OCI-LY7 (cell line): ENCODE measurements at regions not wholly inside any gene's neighbourhood (a gene's known extent, or its start where the extent isn't known, plus 50 kb on each side); places are given as distances from the start of the nearest gene placed in this dataset.

Source experiments
- CTCF ChIP-seq: fragments of 200-600 bp; sonication (generic); conservative IDR thresholded peaks from 2 replicates; pipeline ENCODE4 v1.5.1; 2014; ENCODE audit warnings: mild to moderate bottlenecking, antibody characterized with exemption, low read length, moderate library complexity, mixed read lengths
- EZH2phosphoT487 ChIP-seq: fragments of 200-600 bp; sonication (generic); IDR thresholded peaks from 2 replicates; pipeline ENCODE4 v1.6.1; 2018; ENCODE audit warnings: low read depth, borderline replicate concordance, mild to moderate bottlenecking, mixed run types, antibody characterized with exemption, low read length, moderate library complexity, mixed read lengths

- TF ChIP-seq EZH2phosphoT487: no peak
- no peak for TF ChIP-seq CTCF
Measured at GRCh38 chr13:53513226-53513625, 484.6 kb downstream of the OLFM4 start.
